Tibial nerve (tissue), 4 donors: ENCODE measurements at regions not wholly inside any gene's neighbourhood (a gene's known extent, or its start where the extent isn't known, plus 50 kb on each side); places are given as distances from the start of the nearest gene placed in this dataset.

Source experiments
- DNase-seq, 2 donors: peaks; one replicate each; pipeline ENCODE4 v3.0.0-alpha.2; 2019; ENCODE audit warnings: low spot score in 2 of 2
- H3K27ac ChIP-seq, 4 donors: fragments of 200-600 bp; sonication (generic) in 3 of 4; one replicate each; pipeline ENCODE4 v1.5.1; 2017 to 2019; ENCODE audit warnings: mild to moderate bottlenecking in 1 of 4
- H3K27me3 ChIP-seq, 2 donors: fragments of 200-600 bp; sonication (generic) in 1 of 2; one replicate each; pipeline versions ENCODE4 v1.5.1 to v1.6.0; 2017 to 2019
- H3K36me3 ChIP-seq, 3 donors: fragments of 200-600 bp; sonication (generic); one replicate each; pipeline ENCODE4 v1.5.1; 2018 to 2019
- H3K4me1 ChIP-seq, 4 donors: fragments of 200-600 bp; sonication (generic) in 3 of 4; one replicate each; pipeline ENCODE4 v1.5.1; 2017 to 2019
- H3K4me3 ChIP-seq, 4 donors: fragments of 200-600 bp; sonication (generic) in 3 of 4; one replicate each; pipeline ENCODE4 v1.5.1; 2017 to 2019; ENCODE audit warnings: mild to moderate bottlenecking in 1 of 4, moderate library complexity in 1 of 4
- H3K9me3 ChIP-seq, 4 donors: fragments of 200-600 bp; sonication (generic) in 3 of 4; one replicate each; pipeline ENCODE4 v1.5.1; 2017 to 2019
- EP300 ChIP-seq, 2 donors: sonication (generic); formaldehyde crosslinking; IDR thresholded peaks; one replicate each; pipeline ENCODE4 v1.6.1; 2017; ENCODE audit warnings: antibody characterized with exemption in 2 of 2, mild to moderate bottlenecking in 1 of 2
- POLR2A ChIP-seq, 2 donors: fragments of 450-650 bp; IDR thresholded peaks; one replicate each; pipeline ENCODE4 v1.6.1; 2017; ENCODE audit warnings: antibody characterized with exemption in 2 of 2, mild to moderate bottlenecking in 2 of 2, moderate library complexity in 2 of 2
- WGBS, 2 donors: methylation state at CpG; one replicate each; pipeline ENCODE4 v1.1.5; 2018; 5-methylcytosine and 5-hydroxymethylcytosine counted together
- TF ChIP-seq, protein P1 (sequence below), 5 experiments: fragments of 200-600 bp in 3 of 5; fragments of 450-650 bp in 2 of 5; sonication (generic) in 3 of 5; IDR thresholded peaks; one replicate each; pipeline ENCODE4 v1.5.1; 2016 to 2019; ENCODE audit warnings: antibody characterized with exemption in 5 of 5, mild to moderate bottlenecking in 3 of 5, moderate library complexity in 2 of 5

GRCh38 chr13:38166116-38166515 is 183.5 kb upstream of the UFM1 start:
- TF ChIP-seq POLR2A (IDR thresholded peaks at IDR 0.05) (no peak), EP300 (IDR thresholded peaks at IDR 0.05) (no peak)
- TF ChIP-seq, protein P1, sequence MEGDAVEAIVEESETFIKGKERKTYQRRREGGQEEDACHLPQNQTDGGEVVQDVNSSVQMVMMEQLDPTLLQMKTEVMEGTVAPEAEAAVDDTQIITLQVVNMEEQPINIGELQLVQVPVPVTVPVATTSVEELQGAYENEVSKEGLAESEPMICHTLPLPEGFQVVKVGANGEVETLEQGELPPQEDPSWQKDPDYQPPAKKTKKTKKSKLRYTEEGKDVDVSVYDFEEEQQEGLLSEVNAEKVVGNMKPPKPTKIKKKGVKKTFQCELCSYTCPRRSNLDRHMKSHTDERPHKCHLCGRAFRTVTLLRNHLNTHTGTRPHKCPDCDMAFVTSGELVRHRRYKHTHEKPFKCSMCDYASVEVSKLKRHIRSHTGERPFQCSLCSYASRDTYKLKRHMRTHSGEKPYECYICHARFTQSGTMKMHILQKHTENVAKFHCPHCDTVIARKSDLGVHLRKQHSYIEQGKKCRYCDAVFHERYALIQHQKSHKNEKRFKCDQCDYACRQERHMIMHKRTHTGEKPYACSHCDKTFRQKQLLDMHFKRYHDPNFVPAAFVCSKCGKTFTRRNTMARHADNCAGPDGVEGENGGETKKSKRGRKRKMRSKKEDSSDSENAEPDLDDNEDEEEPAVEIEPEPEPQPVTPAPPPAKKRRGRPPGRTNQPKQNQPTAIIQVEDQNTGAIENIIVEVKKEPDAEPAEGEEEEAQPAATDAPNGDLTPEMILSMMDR (IDR thresholded peaks at IDR 0.05) = no peak
- no peak for DNase-seq
- Histone ChIP-seq H3K4me1 (no peaks in the 10 kb centered on the region), H3K27me3 (no peaks in the 10 kb centered on the region), H3K4me3 (no peak overlapping the region), H3K36me3 (no peaks in the 10 kb centered on the region), H3K27ac (no peak overlapping the region), H3K9me3 (no peaks in the 10 kb centered on the region)
- 86% methylated on average over 2 of the region's 2 CpGs for WGBS, 2 donors

- 85 to 90% methylated on average over 3 of the region's 3 CpGs for WGBS, 2 donors
- H3K9me3 ChIP-seq = peaks cover 0 to 5% (median 0%) of the 10 kb centered on the region in 4 donors
- TF ChIP-seq POLR2A (IDR thresholded peaks at IDR 0.05) (no peak), EP300 (IDR thresholded peaks at IDR 0.05) (no peak)
- TF ChIP-seq, protein P1 (IDR thresholded peaks at IDR 0.05) = no peak
- DNase-seq = no peak
- no peak overlapping the region for H3K27ac ChIP-seq
- no peaks in the 10 kb centered on the region for H3K27me3 ChIP-seq
- H3K36me3 ChIP-seq = no peaks in the 10 kb centered on the region
- no peaks in the 10 kb centered on the region for H3K4me1 ChIP-seq
- H3K4me3 ChIP-seq = no peak overlapping the region
These were observed 189.5 kb upstream of the UFM1 start for GRCh38 chr13:38160131-38160530.

GRCh38 chr13:38159710-38160109 is 189.9 kb upstream of the UFM1 start:
- 93 to 95% methylated on average over 1 of the region's 1 CpG for WGBS, 2 donors
- Histone ChIP-seq H3K36me3 (no peaks in the 10 kb centered on the region), H3K9me3 (peaks cover 0 to 5% (median 0%) of the 10 kb centered on the region in 4 donors), H3K27ac (no peak overlapping the region), H3K4me1 (no peaks in the 10 kb centered on the region), H3K27me3 (no peaks in the 10 kb centered on the region), H3K4me3 (no peak overlapping the region)
- TF ChIP-seq, protein P1 (IDR thresholded peaks at IDR 0.05) = no peak
- TF ChIP-seq POLR2A (IDR thresholded peaks at IDR 0.05) (no peak), EP300 (IDR thresholded peaks at IDR 0.05) (no peak)
- no peak for DNase-seq

DNA sequence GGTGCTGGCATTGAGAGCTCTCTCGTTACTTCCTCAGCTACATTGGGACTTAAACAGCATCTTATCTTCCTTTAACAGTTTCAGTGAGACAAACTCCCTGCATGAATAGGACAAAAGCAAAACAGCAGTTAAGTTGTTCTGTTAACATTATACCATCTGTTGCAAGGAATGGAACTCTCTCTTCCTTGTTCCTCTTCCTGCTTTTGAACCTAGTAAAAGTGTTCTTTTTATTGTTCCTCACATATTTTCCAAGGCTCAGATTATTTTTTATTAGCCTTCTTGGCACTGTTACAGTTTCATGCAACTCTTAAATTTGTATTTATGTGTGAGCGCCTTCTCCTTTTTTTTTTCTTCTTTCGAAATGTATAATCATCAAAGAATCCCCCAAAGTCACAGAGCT is 202.6 kb upstream of the UFM1 start:
- no peak for DNase-seq
- H3K27ac ChIP-seq = no peak overlapping the region
- TF ChIP-seq POLR2A (IDR thresholded peaks at IDR 0.05) (no peak), EP300 (IDR thresholded peaks at IDR 0.05) (no peak)
- TF ChIP-seq, protein P1 (IDR thresholded peaks at IDR 0.05) = no peak
- no peak overlapping the region for H3K4me3 ChIP-seq
- H3K36me3 ChIP-seq = no peaks in the 10 kb centered on the region
- H3K4me1 ChIP-seq = no peaks in the 10 kb centered on the region
- WGBS, 2 donors = 50 to 52% methylated on average over 3 of the region's 3 CpGs
- H3K27me3 ChIP-seq = no peaks in the 10 kb centered on the region
- no peaks in the 10 kb centered on the region for H3K9me3 ChIP-seq

GRCh38 chr13:38141792-38142191 is 207.9 kb upstream of the UFM1 start:
- DNase-seq = no peak
- TF ChIP-seq POLR2A (IDR thresholded peaks at IDR 0.05) (no peak), EP300 (IDR thresholded peaks at IDR 0.05) (no peak)
- TF ChIP-seq, protein P1 (IDR thresholded peaks at IDR 0.05) = no peak

More at GRCh38 chr13:38141792-38142191, 207.9 kb upstream of the UFM1 start:
- Histone ChIP-seq H3K27me3 (no peaks in the 10 kb centered on the region), H3K27ac (no peak overlapping the region), H3K4me1 (no peaks in the 10 kb centered on the region), H3K36me3 (no peaks in the 10 kb centered on the region), H3K9me3 (peaks cover 0 to 4% (median 0%) of the 10 kb centered on the region in 4 donors), H3K4me3 (no peak overlapping the region)
